ENCODE measurements at regions not wholly inside any gene's neighbourhood (a gene's known extent, or its start where the extent isn't known, plus 50 kb on each side); places are given as distances from the start of the nearest gene placed in this dataset.
A peak's percentile ranks its signal among the peaks of the same experiment; 100 is the strongest.

GRCh38 chr6:20279051-20279450 lies 66.8 kb upstream of the MBOAT1 start:
- in situ Hi-C loops (cut with MboI; ENCODE audit: low pct_unique_long_range_greater_than_20kb, low sequenced_read_pairs, unreplicated experiment): no loop called here
- DNase-seq (ENCODE audit: low spot score): no peak
- TF ChIP-seq CTCF (IDR thresholded peaks at IDR 0.05; ENCODE audit: extremely low read depth, insufficient read depth, missing control alignments): no peak

- TF ChIP-seq CTCF (IDR thresholded peaks at IDR 0.05; ENCODE audit: extremely low read depth, insufficient read depth, missing control alignments): no peak
- in situ Hi-C loops (cut with MboI; ENCODE audit: low pct_unique_long_range_greater_than_20kb, low sequenced_read_pairs, unreplicated experiment): no loop called here
- no peak for DNase-seq (ENCODE audit: low spot score)
Observed at GRCh38 chr6:20279608-20280287, 67.5 kb upstream of the MBOAT1 start.

- no peak for DNase-seq (ENCODE audit: low spot score)
- in situ Hi-C loops (cut with MboI; ENCODE audit: low pct_unique_long_range_greater_than_20kb, low sequenced_read_pairs, unreplicated experiment): no loop called here
- no peak for TF ChIP-seq CTCF (IDR thresholded peaks at IDR 0.05; ENCODE audit: extremely low read depth, insufficient read depth, missing control alignments)
Observed at GRCh38 chr6:20280288-20280621, 68.0 kb upstream of the MBOAT1 start.

- TF ChIP-seq CTCF (IDR thresholded peaks at IDR 0.05; ENCODE audit: extremely low read depth, insufficient read depth, missing control alignments): no peak
- in situ Hi-C loops (cut with MboI; ENCODE audit: low pct_unique_long_range_greater_than_20kb, low sequenced_read_pairs, unreplicated experiment): no loop called here
- DNase-seq (ENCODE audit: low spot score): no peak
Observed at GRCh38 chr6:20284672-20285071, 72.4 kb upstream of the MBOAT1 start.

- in situ Hi-C loops (cut with MboI; ENCODE audit: low pct_unique_long_range_greater_than_20kb, low sequenced_read_pairs, unreplicated experiment): no loop called here
- TF ChIP-seq CTCF (IDR thresholded peaks at IDR 0.05; ENCODE audit: extremely low read depth, insufficient read depth, missing control alignments): no peak
- DNase-seq (ENCODE audit: low spot score): no peak
Observed at GRCh38 chr6:20286968-20287565, 74.8 kb upstream of the MBOAT1 start.

- peak; percentile 63 for DNase-seq (ENCODE audit: low spot score)
- in situ Hi-C loops (cut with MboI; ENCODE audit: low pct_unique_long_range_greater_than_20kb, low sequenced_read_pairs, unreplicated experiment): loop anchor here (5.0 kb wide), 1 partner anchor 240 kb away; the partner anchor contains the start of gene CDKAL1
- TF ChIP-seq CTCF (IDR thresholded peaks at IDR 0.05; ENCODE audit: extremely low read depth, insufficient read depth, missing control alignments): peak; percentile 90
Observed at GRCh38 chr6:20291764-20292580, 79.7 kb upstream of the MBOAT1 start.
